Breast epithelium (tissue), 4 donors: ENCODE measurements at regions not wholly inside any gene's neighbourhood (a gene's known extent, or its start where the extent isn't known, plus 50 kb on each side); places are given as distances from the start of the nearest gene placed in this dataset.

Experiments used
- DNase-seq, 2 donors: peaks; one replicate each; pipeline ENCODE4 v3.0.0-alpha.2; 2019; ENCODE audit warnings: low spot score in 2 of 2
- H3K27ac ChIP-seq, 2 donors: fragments of 200-600 bp; sonication (generic) in 1 of 2; one replicate each; pipeline ENCODE4 v1.5.1; 2016 to 2019; ENCODE audit warnings: mild to moderate bottlenecking in 1 of 2
- H3K27me3 ChIP-seq, 2 donors: fragments of 200-600 bp; sonication (generic) in 1 of 2; one replicate each; pipeline versions ENCODE4 v1.5.1 to v1.6.0; 2017 to 2019; ENCODE audit warnings: control low read depth in 1 of 2, mild to moderate bottlenecking in 1 of 2
- H3K36me3 ChIP-seq: fragments of 200-600 bp; one replicate; pipeline ENCODE4 v1.5.1; 2019
- H3K4me1 ChIP-seq, 2 donors: fragments of 200-600 bp; sonication (generic); one replicate each; pipeline ENCODE4 v1.5.1; 2016 to 2019; ENCODE audit warnings: control low read depth in 1 of 2
- H3K4me3 ChIP-seq, 3 donors: fragments of 200-600 bp; sonication (generic); 1 replicate in 2 of 3; 2 replicates in 1 of 3; pipeline ENCODE4 v1.5.1; 2016 to 2019; ENCODE audit warnings: mild to moderate bottlenecking in 3 of 3, moderate library complexity in 2 of 3
- H3K9me3 ChIP-seq, 2 donors: fragments of 200-600 bp; sonication (generic) in 1 of 2; one replicate each; pipeline ENCODE4 v1.5.1; 2016 to 2019; ENCODE audit warnings: control low read depth in 1 of 2
- POLR2A ChIP-seq: fragments of 450-650 bp; IDR thresholded peaks from one replicate; pipeline ENCODE4 v1.6.1; 2016; ENCODE audit warnings: antibody characterized with exemption, mild to moderate bottlenecking, moderate library complexity
- POLR2AphosphoS5 ChIP-seq, 3 donors: sonication (generic); formaldehyde crosslinking; IDR thresholded peaks; one replicate each; pipeline ENCODE4 v1.6.1; 2017; ENCODE audit warnings: antibody characterized with exemption in 3 of 3
- intact Hi-C: fragments of 100-400 bp; cut with DNase I; formaldehyde crosslinking; loops from one replicate; pipeline ENCODE4 v1.15.1; 2023; ENCODE audit warnings: low total_unique reads
- TF ChIP-seq, protein P1 (sequence below), 3 donors: fragments of 450-650 bp; IDR thresholded peaks; one replicate each; pipeline ENCODE4 v1.5.1; 2016 to 2017; ENCODE audit warnings: antibody characterized with exemption in 3 of 3, mild to moderate bottlenecking in 3 of 3, moderate library complexity in 3 of 3

DNA sequence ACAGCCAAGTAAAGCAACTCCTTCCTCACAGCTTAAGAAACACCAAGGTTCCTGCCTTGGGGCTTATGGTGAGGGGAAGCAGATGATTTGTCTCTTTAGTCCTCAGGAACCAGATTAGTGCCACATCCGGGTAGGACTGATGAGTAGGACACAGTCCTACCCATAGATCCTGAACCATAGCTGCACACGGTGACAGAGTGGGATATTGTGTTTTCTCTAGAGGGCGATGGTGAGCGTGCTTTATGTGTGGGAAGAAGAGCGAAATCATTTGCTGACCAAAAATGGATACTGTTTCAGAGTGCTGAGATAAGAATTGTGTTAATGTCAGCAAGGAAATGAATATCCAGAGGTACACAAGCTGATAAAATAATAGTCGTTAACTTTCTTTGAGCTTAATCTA is 209.0 kb upstream of the FBXL7 start:
- TF ChIP-seq POLR2A, result no peak
- H3K27me3 ChIP-seq, result no peaks in the 10 kb centered on the region
- no peaks in the 10 kb centered on the region for H3K36me3 ChIP-seq
- H3K4me1 ChIP-seq, result no peaks in the 10 kb centered on the region
- intact Hi-C loops, result no loop called here
- no peak overlapping the region for H3K4me3 ChIP-seq
- no peaks in the 10 kb centered on the region for H3K9me3 ChIP-seq
- no peak overlapping the region for H3K27ac ChIP-seq
- no peak for DNase-seq

DNA sequence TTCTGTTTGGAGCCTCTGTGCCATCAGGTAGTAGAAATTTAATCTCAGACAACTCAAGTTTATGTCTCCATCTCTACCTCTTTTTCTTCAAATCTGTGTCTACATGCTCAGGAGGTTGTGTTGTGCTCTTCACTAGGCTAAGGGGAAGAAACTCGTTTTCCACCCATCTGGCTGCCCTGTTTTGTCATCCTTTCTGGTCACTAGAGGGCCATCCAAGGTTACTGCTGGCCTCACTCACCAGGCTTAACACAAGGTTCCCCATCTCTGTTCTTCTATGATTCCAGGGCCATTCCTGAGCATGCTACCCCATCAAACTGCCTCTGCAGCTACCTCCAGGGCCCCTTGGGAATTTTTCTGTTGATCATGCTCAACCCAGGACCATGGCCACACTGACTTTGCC is 213.3 kb upstream of the FBXL7 start:
- Histone ChIP-seq H3K4me1 (no peaks in the 10 kb centered on the region), H3K27ac (no peak overlapping the region), H3K4me3 (no peak overlapping the region), H3K9me3 (no peaks in the 10 kb centered on the region), H3K27me3 (no peaks in the 10 kb centered on the region), H3K36me3 (no peaks in the 10 kb centered on the region)
- intact Hi-C loops, result no loop called here
- no peak for TF ChIP-seq POLR2A
- no peak for TF ChIP-seq POLR2AphosphoS5 (IDR thresholded peaks at IDR 0.05)
- TF ChIP-seq, protein P1, sequence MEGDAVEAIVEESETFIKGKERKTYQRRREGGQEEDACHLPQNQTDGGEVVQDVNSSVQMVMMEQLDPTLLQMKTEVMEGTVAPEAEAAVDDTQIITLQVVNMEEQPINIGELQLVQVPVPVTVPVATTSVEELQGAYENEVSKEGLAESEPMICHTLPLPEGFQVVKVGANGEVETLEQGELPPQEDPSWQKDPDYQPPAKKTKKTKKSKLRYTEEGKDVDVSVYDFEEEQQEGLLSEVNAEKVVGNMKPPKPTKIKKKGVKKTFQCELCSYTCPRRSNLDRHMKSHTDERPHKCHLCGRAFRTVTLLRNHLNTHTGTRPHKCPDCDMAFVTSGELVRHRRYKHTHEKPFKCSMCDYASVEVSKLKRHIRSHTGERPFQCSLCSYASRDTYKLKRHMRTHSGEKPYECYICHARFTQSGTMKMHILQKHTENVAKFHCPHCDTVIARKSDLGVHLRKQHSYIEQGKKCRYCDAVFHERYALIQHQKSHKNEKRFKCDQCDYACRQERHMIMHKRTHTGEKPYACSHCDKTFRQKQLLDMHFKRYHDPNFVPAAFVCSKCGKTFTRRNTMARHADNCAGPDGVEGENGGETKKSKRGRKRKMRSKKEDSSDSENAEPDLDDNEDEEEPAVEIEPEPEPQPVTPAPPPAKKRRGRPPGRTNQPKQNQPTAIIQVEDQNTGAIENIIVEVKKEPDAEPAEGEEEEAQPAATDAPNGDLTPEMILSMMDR (IDR thresholded peaks at IDR 0.05), result no peak
- no peak for DNase-seq

DNA sequence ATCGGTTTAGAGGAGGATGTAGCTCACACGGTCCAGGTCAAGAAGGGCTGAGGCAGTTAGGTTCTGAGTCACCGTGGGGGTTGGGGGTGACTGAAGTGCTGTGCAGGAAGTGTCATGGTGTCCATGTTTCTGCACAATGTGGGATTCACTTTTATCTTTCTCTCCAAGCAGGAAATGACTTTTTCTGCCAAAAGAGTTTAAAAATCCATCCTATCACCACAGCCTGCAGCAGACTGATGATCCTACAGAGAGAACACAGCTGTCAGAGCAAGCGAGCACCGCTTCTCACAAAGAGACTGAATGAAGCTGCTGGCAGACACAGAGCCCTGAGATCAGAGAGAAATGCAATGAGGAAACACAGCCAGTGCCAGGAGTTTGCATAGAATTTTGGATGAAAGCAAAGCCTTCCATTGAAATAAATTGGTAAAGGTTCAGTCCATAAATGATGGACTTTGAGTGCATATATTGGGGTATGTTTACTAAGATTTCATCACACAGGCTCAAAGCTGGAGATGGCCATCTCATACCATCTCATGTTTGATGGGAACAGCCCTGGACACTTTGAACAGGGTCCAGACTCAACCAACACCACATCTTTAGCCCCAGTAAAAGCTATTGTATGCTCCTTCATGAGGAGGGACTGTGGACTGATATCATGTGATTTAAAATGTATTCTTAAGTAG is 213.9 kb upstream of the FBXL7 start:
- intact Hi-C loops, result no loop called here
- H3K4me3 ChIP-seq, result no peak overlapping the region
- no peak for DNase-seq

DNA sequence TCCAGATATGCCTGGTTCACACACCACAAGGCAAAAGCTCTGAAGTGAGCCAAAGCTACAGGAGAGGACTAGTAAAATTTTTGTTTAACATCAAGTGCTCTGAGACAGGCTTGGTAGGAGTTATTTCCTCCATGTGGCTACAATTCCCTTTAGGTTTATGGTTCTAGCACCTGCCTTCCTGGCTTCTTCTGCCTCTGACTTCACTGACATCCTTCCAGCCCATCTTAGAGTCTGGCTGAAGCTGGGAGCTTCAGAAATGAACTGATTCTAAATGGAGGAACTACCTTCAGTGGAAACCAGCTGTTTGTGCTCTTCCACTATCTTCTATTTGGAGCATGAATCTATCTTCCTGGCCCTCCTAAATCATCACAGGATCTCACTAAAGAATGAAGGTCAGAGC is 215.3 kb upstream of the FBXL7 start:
- intact Hi-C loops, result no loop called here
- Histone ChIP-seq H3K4me1 (no peaks in the 10 kb centered on the region), H3K27ac (no peak overlapping the region), H3K4me3 (no peak overlapping the region), H3K9me3 (no peaks in the 10 kb centered on the region), H3K36me3 (no peaks in the 10 kb centered on the region), H3K27me3 (no peaks in the 10 kb centered on the region)
- no peak for DNase-seq
- TF ChIP-seq, protein P1 (IDR thresholded peaks at IDR 0.05), result no peak
- TF ChIP-seq POLR2A (no peak), POLR2AphosphoS5 (IDR thresholded peaks at IDR 0.05) (no peak)

More for the DNA sequence above, 213.9 kb upstream of the FBXL7 start:
- no peaks in the 10 kb centered on the region for H3K27me3 ChIP-seq
- H3K36me3 ChIP-seq, result no peaks in the 10 kb centered on the region
- no peaks in the 10 kb centered on the region for H3K9me3 ChIP-seq
- H3K4me1 ChIP-seq, result no peaks in the 10 kb centered on the region
- TF ChIP-seq POLR2A (no peak), POLR2AphosphoS5 (IDR thresholded peaks at IDR 0.05) (no peak)
- TF ChIP-seq, protein P1 (IDR thresholded peaks at IDR 0.05), result no peak
- H3K27ac ChIP-seq, result no peak overlapping the region

DNA sequence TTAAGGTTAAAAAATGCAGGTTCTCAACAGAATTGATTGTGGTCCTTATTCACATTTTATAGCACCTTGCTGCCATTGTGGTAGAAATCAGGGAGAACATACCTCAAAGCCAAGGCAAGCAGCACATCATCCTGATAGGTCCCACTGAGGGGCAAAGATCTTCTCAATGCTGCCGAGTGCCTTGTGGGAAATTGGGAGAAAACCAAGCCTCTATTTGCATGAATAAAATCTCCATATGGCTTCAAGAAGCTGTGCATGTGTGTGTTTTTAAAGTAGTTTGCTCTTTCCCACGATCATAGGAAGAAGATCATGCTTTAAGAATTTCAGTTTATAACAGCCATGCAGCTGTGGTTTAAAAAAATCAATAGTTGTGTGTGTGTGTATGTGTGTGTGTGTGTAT is 216.9 kb upstream of the FBXL7 start:
- intact Hi-C loops, result no loop called here
- no peak for DNase-seq
- no peaks in the 10 kb centered on the region for H3K27me3 ChIP-seq
- peaks cover 0 to 8% of the 10 kb centered on the region in 2 donors for H3K9me3 ChIP-seq
- TF ChIP-seq, protein P1 (IDR thresholded peaks at IDR 0.05), result no peak
- TF ChIP-seq POLR2A (no peak), POLR2AphosphoS5 (IDR thresholded peaks at IDR 0.05) (no peak)
- H3K4me3 ChIP-seq, result no peak overlapping the region
- H3K36me3 ChIP-seq, result no peaks in the 10 kb centered on the region
- no peak overlapping the region for H3K27ac ChIP-seq
- no peaks in the 10 kb centered on the region for H3K4me1 ChIP-seq
